Mucosa of stomach (tissue), 1 donor: ENCODE measurements at regions not wholly inside any gene's neighbourhood (a gene's known extent, or its start where the extent isn't known, plus 50 kb on each side); places are given as distances from the start of the nearest gene placed in this dataset.

Experiments
- H3K27me3 ChIP-seq: one replicate; pipeline ENCODE4 v1.7.0; 2013; ENCODE audit warnings: mild to moderate bottlenecking, low read length; ENCODE audit not compliant: control insufficient read depth, insufficient read depth
- H3K36me3 ChIP-seq: one replicate; pipeline ENCODE4 v1.7.0; 2013; ENCODE audit warnings: low read length; ENCODE audit not compliant: control insufficient read depth, insufficient read depth
- H3K4me1 ChIP-seq: one replicate; pipeline ENCODE4 v1.7.0; 2013; ENCODE audit warnings: mild to moderate bottlenecking, low read length; ENCODE audit not compliant: control insufficient read depth, insufficient read depth
- H3K4me3 ChIP-seq: one replicate; pipeline ENCODE4 v1.7.0; 2013; ENCODE audit warnings: low read length
- H3K9ac ChIP-seq: one replicate; pipeline ENCODE4 v1.7.0; 2013; ENCODE audit warnings: mild to moderate bottlenecking, low read length, moderate library complexity
- H3K9me3 ChIP-seq: one replicate; pipeline ENCODE4 v1.7.0; 2013; ENCODE audit warnings: mild to moderate bottlenecking, low read length, moderate library complexity; ENCODE audit not compliant: control insufficient read depth
- donor health status: Pancreatic carcinoma.

GRCh38 chr1:81349194-81349965, 451.4 kb upstream of the ADGRL2 start:
- H3K27me3 ChIP-seq = no peaks in the 10 kb centered on the region
- no peaks in the 10 kb centered on the region for H3K36me3 ChIP-seq
- H3K9me3 ChIP-seq = no peaks in the 10 kb centered on the region
- H3K9ac ChIP-seq = no peak overlapping the region
- H3K4me1 ChIP-seq = no peaks in the 10 kb centered on the region
- no peak overlapping the region for H3K4me3 ChIP-seq

- H3K27me3 ChIP-seq = no peaks in the 10 kb centered on the region
- H3K4me3 ChIP-seq = no peak overlapping the region
- no peak overlapping the region for H3K9ac ChIP-seq
- no peaks in the 10 kb centered on the region for H3K4me1 ChIP-seq
- no peaks in the 10 kb centered on the region for H3K9me3 ChIP-seq
- no peaks in the 10 kb centered on the region for H3K36me3 ChIP-seq
Measured at GRCh38 chr1:81345110-81345509, 455.6 kb upstream of the ADGRL2 start.

GRCh38 chr1:81340239-81340638, 460.5 kb upstream of the ADGRL2 start:
- Histone ChIP-seq H3K27me3 (no peaks in the 10 kb centered on the region), H3K4me1 (no peaks in the 10 kb centered on the region), H3K9me3 (no peaks in the 10 kb centered on the region), H3K36me3 (no peaks in the 10 kb centered on the region), H3K4me3 (no peak overlapping the region), H3K9ac (no peak overlapping the region)

- Histone ChIP-seq H3K9ac (no peak overlapping the region), H3K9me3 (no peaks in the 10 kb centered on the region), H3K36me3 (no peaks in the 10 kb centered on the region), H3K27me3 (no peaks in the 10 kb centered on the region), H3K4me3 (no peak overlapping the region), H3K4me1 (no peaks in the 10 kb centered on the region)
Measured at GRCh38 chr1:81337226-81337625, 463.5 kb upstream of the ADGRL2 start.

- Histone ChIP-seq H3K4me3 (no peak overlapping the region), H3K27me3 (no peaks in the 10 kb centered on the region), H3K36me3 (no peaks in the 10 kb centered on the region), H3K9me3 (no peaks in the 10 kb centered on the region), H3K9ac (no peak overlapping the region), H3K4me1 (no peaks in the 10 kb centered on the region)
Measured at GRCh38 chr1:81335876-81336275, 464.9 kb upstream of the ADGRL2 start.

GRCh38 chr1:81330521-81330920, 470.2 kb upstream of the ADGRL2 start:
- Histone ChIP-seq H3K4me1 (no peaks in the 10 kb centered on the region), H3K4me3 (no peak overlapping the region), H3K9ac (no peak overlapping the region), H3K36me3 (no peaks in the 10 kb centered on the region), H3K9me3 (no peaks in the 10 kb centered on the region), H3K27me3 (no peaks in the 10 kb centered on the region)

GRCh38 chr1:81330111-81330510, 470.6 kb upstream of the ADGRL2 start:
- H3K9ac ChIP-seq = no peak overlapping the region
- no peaks in the 10 kb centered on the region for H3K9me3 ChIP-seq
- H3K27me3 ChIP-seq = no peaks in the 10 kb centered on the region
- no peaks in the 10 kb centered on the region for H3K4me1 ChIP-seq
- H3K36me3 ChIP-seq = no peaks in the 10 kb centered on the region
- H3K4me3 ChIP-seq = no peak overlapping the region

GRCh38 chr1:81329041-81329440, 471.7 kb upstream of the ADGRL2 start:
- H3K9me3 ChIP-seq = no peaks in the 10 kb centered on the region
- H3K4me1 ChIP-seq = no peaks in the 10 kb centered on the region
- H3K9ac ChIP-seq = no peak overlapping the region
- no peak overlapping the region for H3K4me3 ChIP-seq
- no peaks in the 10 kb centered on the region for H3K27me3 ChIP-seq
- no peaks in the 10 kb centered on the region for H3K36me3 ChIP-seq

GRCh38 chr1:81327743-81328142, 473.0 kb upstream of the ADGRL2 start:
- Histone ChIP-seq H3K27me3 (no peaks in the 10 kb centered on the region), H3K9ac (no peak overlapping the region), H3K4me1 (no peaks in the 10 kb centered on the region), H3K4me3 (no peak overlapping the region), H3K9me3 (no peaks in the 10 kb centered on the region), H3K36me3 (no peaks in the 10 kb centered on the region)

GRCh38 chr1:81327103-81327710, 473.5 kb upstream of the ADGRL2 start:
- no peaks in the 10 kb centered on the region for H3K9me3 ChIP-seq
- no peaks in the 10 kb centered on the region for H3K4me1 ChIP-seq
- H3K36me3 ChIP-seq = no peaks in the 10 kb centered on the region
- no peak overlapping the region for H3K4me3 ChIP-seq
- no peaks in the 10 kb centered on the region for H3K27me3 ChIP-seq
- H3K9ac ChIP-seq = no peak overlapping the region

GRCh38 chr1:81326212-81326611, 474.5 kb upstream of the ADGRL2 start:
- H3K4me1 ChIP-seq = no peaks in the 10 kb centered on the region
- no peak overlapping the region for H3K9ac ChIP-seq
- no peaks in the 10 kb centered on the region for H3K36me3 ChIP-seq
- H3K4me3 ChIP-seq = no peak overlapping the region
- no peaks in the 10 kb centered on the region for H3K27me3 ChIP-seq
- H3K9me3 ChIP-seq = no peaks in the 10 kb centered on the region

- Histone ChIP-seq H3K9me3 (no peaks in the 10 kb centered on the region), H3K4me1 (no peaks in the 10 kb centered on the region), H3K9ac (no peak overlapping the region), H3K27me3 (no peaks in the 10 kb centered on the region), H3K36me3 (no peaks in the 10 kb centered on the region), H3K4me3 (no peak overlapping the region)
Measured at GRCh38 chr1:81325397-81325796, 475.3 kb upstream of the ADGRL2 start.
